Raji (cell line): ENCODE measurements at regions not wholly inside any gene's neighbourhood (a gene's known extent, or its start where the extent isn't known, plus 50 kb on each side); places are given as distances from the start of the nearest gene placed in this dataset.

Experiments
- POLR2A ChIP-seq: IDR thresholded peaks from 2 replicates; pipeline ENCODE4 v1.6.1; 2011; ENCODE audit warnings: low read depth, low read length, control low read depth; ENCODE audit not compliant: insufficient read depth

- TF ChIP-seq POLR2A = no peak
Measured at GRCh38 chr2:160581035-160581434, 87.4 kb upstream of the RBMS1 start.

- TF ChIP-seq POLR2A = no peak
Measured at GRCh38 chr2:160581448-160581847, 87.8 kb upstream of the RBMS1 start.

GRCh38 chr2:160582081-160582480 is 88.5 kb upstream of the RBMS1 start:
- TF ChIP-seq POLR2A = no peak

- no peak for TF ChIP-seq POLR2A
Measured at GRCh38 chr2:160582490-160583145, 89.0 kb upstream of the RBMS1 start.

GRCh38 chr2:160583146-160583535 is 89.5 kb upstream of the RBMS1 start:
- TF ChIP-seq POLR2A = no peak

- no peak for TF ChIP-seq POLR2A
Measured at GRCh38 chr2:160583813-160584537, 90.4 kb upstream of the RBMS1 start.

- TF ChIP-seq POLR2A = no peak
Measured at GRCh38 chr2:160584972-160585494, 91.4 kb upstream of the RBMS1 start.

GRCh38 chr2:160590664-160591063 is 97.1 kb upstream of the RBMS1 start:
- TF ChIP-seq POLR2A = no peak

- TF ChIP-seq POLR2A = no peak
Measured at GRCh38 chr2:160592401-160592800, 98.8 kb upstream of the RBMS1 start.

GRCh38 chr2:160592993-160593392 is 99.4 kb upstream of the RBMS1 start:
- TF ChIP-seq POLR2A = no peak

GRCh38 chr2:160596441-160596840 is 102.8 kb upstream of the RBMS1 start:
- no peak for TF ChIP-seq POLR2A

GRCh38 chr2:160602073-160602472 is 108.5 kb upstream of the RBMS1 start:
- no peak for TF ChIP-seq POLR2A

GRCh38 chr2:160603771-160604510 is 110.3 kb upstream of the RBMS1 start:
- TF ChIP-seq POLR2A = no peak

GRCh38 chr2:160606341-160606740 is 112.7 kb upstream of the RBMS1 start:
- TF ChIP-seq POLR2A = no peak

- no peak for TF ChIP-seq POLR2A
Measured at GRCh38 chr2:160608599-160608998, 115.0 kb upstream of the RBMS1 start.

- TF ChIP-seq POLR2A = no peak
Measured at GRCh38 chr2:160609346-160609745, 115.7 kb upstream of the RBMS1 start.
